Right lung (tissue), 2 donors: ENCODE measurements at regions not wholly inside any gene's neighbourhood (a gene's known extent, or its start where the extent isn't known, plus 50 kb on each side); places are given as distances from the start of the nearest gene placed in this dataset.
"Not testable (repeated sequence)": the region's sequence is repeated elsewhere in the genome, so short reads cannot be mapped to it uniquely, and the experiment has no call there.

Experiments
- DNase-seq, 2 donors: peaks; one replicate each; pipeline ENCODE4 v3.0.0-alpha.2; 2013

- DNase-seq, result peak in 1 of 2 donors; percentile 6
These were observed 233.4 kb upstream of the ID4 start for GRCh38 chr6:19603721-19604120.

GRCh38 chr6:19605624-19606023, 231.5 kb upstream of the ID4 start:
- DNase-seq, result no peak

GRCh38 chr6:19608546-19608945, 228.6 kb upstream of the ID4 start:
- DNase-seq, result no peak

- DNase-seq, result no peak
These were observed 227.1 kb upstream of the ID4 start for GRCh38 chr6:19609972-19610641.

GRCh38 chr6:19612672-19613466, 224.3 kb upstream of the ID4 start:
- DNase-seq, result not testable (repeated sequence)

- no peak for DNase-seq
These were observed 223.5 kb upstream of the ID4 start for GRCh38 chr6:19613678-19614077.

GRCh38 chr6:19616022-19616421, 221.1 kb upstream of the ID4 start:
- DNase-seq, result no peak

- no peak for DNase-seq
These were observed 204.9 kb upstream of the ID4 start for GRCh38 chr6:19632230-19632629.

GRCh38 chr6:19632786-19633185, 204.4 kb upstream of the ID4 start:
- no peak for DNase-seq

- no peak for DNase-seq
These were observed 201.4 kb upstream of the ID4 start for GRCh38 chr6:19635728-19636127.

GRCh38 chr6:19637010-19637409, 200.2 kb upstream of the ID4 start:
- no peak for DNase-seq

- DNase-seq, result no peak
These were observed 198.2 kb upstream of the ID4 start for GRCh38 chr6:19638931-19639330.

- no peak for DNase-seq
These were observed 193.9 kb upstream of the ID4 start for GRCh38 chr6:19643287-19643686.

GRCh38 chr6:19643713-19644112, 193.5 kb upstream of the ID4 start:
- DNase-seq, result no peak

- DNase-seq, result no peak
These were observed 181.4 kb upstream of the ID4 start for GRCh38 chr6:19655744-19656143.

- DNase-seq, result no peak
These were observed 176.9 kb upstream of the ID4 start for GRCh38 chr6:19660123-19660910.

- no peak for DNase-seq
These were observed 174.3 kb upstream of the ID4 start for GRCh38 chr6:19662911-19663310.

GRCh38 chr6:19663479-19663878, 173.7 kb upstream of the ID4 start:
- no peak for DNase-seq

GRCh38 chr6:19664050-19664449, 173.1 kb upstream of the ID4 start:
- DNase-seq, result no peak

- DNase-seq, result no peak
These were observed 172.1 kb upstream of the ID4 start for GRCh38 chr6:19664878-19665612.

GRCh38 chr6:19665613-19665909, 171.6 kb upstream of the ID4 start:
- no peak for DNase-seq

GRCh38 chr6:19668710-19669109, 168.5 kb upstream of the ID4 start:
- no peak for DNase-seq
